ENCODE measurements at regions not wholly inside any gene's neighbourhood (a gene's known extent, or its start where the extent isn't known, plus 50 kb on each side); places are given as distances from the start of the nearest gene placed in this dataset.

DNA sequence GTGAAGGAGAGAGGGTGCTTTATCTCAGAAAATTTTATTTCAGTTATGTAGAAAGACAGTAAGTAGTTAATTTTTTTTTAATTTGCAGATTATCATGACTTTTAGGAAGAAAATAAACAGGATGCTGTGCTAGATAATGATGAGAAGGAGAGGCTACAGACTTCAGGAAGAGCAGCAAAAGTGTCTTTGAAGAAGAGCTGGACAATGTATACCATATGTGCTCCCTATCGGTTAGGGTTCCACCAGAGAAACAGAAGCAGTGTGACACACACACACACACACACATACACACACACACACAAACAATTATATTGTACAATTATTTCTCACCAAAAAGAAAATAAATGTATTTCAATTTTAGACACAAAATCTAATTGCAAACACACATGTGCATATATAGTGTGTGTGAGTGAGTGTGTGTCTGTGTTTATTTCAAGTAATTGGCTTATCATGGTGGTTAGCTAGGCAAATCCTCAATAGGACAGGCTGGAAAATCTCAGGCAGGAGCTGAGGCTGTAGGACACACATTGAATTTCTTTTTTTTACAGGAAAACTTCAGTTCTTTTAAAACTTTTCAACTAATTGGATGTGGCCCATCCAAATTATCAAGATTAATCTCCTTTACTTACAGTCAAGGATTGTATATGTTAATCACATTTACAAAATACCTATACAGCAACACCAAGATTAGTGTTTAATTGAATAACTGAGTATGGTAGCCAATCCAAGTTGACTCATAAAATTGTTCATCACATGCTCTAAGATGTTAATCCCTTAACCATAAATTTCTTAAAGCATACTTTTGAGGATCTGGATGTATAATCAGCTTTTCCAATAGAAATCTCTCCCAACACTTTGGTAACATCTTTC, 235.8 kb upstream of the DCN start:
- FAIRE-seq (peak; percentile 78), DNase-seq (ENCODE audit: insufficient read length, low spot score) (no peak)
- TF ChIP-seq CTCF (IDR thresholded peaks at IDR 0.05; ENCODE audit: insufficient read depth, missing control alignments): no peak

GRCh38 chr12:91417650-91418049, 235.0 kb upstream of the DCN start:
- DNase-seq (ENCODE audit: insufficient read length, low spot score) (no peak), FAIRE-seq (no peak)
- TF ChIP-seq CTCF (IDR thresholded peaks at IDR 0.05; ENCODE audit: insufficient read depth, missing control alignments): no peak

DNA sequence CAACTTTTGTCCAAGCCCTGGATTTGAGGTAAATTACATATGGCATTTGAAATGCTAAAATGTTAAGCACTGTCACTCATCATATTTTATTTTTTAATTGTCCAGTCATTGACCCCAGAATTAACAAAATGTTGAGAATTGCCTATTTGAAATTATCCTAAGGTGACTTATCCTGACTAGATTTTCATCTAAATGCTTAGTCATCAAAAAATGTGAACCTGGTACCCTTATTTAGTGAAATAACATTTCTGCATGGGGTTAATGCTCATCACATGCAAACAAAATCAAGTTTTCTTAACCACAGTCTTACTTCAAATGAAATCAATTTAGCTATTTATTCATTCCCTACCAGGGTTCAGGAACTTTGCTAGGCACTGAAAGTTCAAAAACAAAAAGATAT, 232.0 kb upstream of the DCN start:
- no peak for TF ChIP-seq CTCF (IDR thresholded peaks at IDR 0.05; ENCODE audit: insufficient read depth, missing control alignments)

DNA sequence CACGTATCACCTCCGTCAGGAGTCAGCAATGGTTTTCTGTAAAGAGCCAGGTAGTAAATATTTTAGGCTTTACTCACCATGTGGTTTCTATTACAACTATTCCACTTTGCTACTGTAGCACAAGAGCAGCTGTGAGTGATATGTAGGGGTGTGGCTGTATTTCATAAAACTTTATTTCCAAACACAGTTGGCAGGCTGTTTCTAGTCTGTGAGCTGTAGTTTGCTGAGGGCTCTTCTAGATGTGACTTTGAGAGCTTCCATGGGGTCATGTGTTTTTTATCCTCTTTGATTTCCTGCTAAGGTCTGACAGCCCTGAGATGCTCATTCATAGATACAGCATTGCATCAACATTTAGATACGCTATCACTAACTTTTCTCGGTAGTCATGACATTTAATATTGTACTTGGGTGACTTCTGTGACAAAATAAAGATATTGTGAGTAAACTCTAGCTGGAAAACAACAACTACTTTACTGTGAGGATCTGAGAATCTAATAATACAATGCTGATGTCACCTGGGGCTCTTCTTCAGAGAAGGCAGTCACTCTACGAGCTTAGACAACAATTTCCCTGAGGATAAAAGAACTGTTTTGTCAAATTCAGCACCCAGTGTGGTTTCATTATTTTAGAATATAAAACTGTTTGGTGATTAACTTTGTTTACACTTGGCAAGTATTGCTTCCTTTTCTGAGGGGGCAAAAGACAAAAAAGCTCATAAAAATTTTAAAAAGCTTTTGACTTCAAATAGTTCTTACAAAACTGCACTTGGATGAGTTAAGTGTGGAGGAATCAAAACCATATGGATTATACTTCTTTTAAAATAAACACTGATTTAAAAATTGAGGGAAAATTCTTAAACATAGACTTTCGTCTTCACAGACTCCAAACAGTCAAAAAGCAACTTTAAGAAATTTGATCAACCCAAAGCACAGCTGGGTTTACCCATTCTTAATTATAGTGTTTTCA, 231.2 kb upstream of the DCN start:
- DNase-seq (ENCODE audit: insufficient read length, low spot score): no peak
- TF ChIP-seq CTCF (IDR thresholded peaks at IDR 0.05; ENCODE audit: insufficient read depth, missing control alignments): no peak
- no peak for FAIRE-seq

More for the DNA sequence above, 232.0 kb upstream of the DCN start:
- DNase-seq (ENCODE audit: insufficient read length, low spot score) (no peak), FAIRE-seq (no peak)

DNA sequence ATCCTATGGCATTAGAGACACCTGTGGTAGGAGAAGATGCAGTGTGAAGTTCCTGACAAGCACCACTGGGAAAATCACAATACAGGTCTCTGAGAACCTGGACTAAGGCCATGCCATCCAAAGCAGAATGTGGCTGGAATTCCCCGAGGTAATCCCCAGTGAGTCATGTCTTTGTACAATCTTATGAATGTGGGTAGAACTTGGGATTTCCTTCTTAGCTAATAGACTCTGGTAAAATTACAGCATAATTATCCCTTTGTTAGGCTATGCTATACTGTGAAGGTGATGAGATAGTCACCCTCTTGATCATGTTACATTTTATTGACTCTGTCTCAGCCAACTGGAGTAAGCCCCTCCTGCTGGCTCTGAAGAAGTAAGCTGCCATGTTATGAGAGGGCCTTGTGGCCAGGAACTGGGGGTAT, 224.3 kb upstream of the DCN start:
- DNase-seq (ENCODE audit: insufficient read length, low spot score): no peak
- TF ChIP-seq CTCF (IDR thresholded peaks at IDR 0.05; ENCODE audit: insufficient read depth, missing control alignments): no peak
- no peak for FAIRE-seq

GRCh38 chr12:91404441-91404840, 221.8 kb upstream of the DCN start:
- no peak for DNase-seq (ENCODE audit: insufficient read length, low spot score)
- TF ChIP-seq CTCF (IDR thresholded peaks at IDR 0.05; ENCODE audit: insufficient read depth, missing control alignments): no peak
- no peak for FAIRE-seq

All from D721Med (cell line).